ENCODE measurements at regions not wholly inside any gene's neighbourhood (a gene's known extent, or its start where the extent isn't known, plus 50 kb on each side); places are given as distances from the start of the nearest gene placed in this dataset.

GRCh38 chr7:65238785-65239184 lies 134.9 kb upstream of the ZNF92 start (continued):
- no peak for TF ChIP-seq PRDM15 (CRISPR knock-in tag; IDR thresholded peaks at IDR 0.05)
- TF ChIP-seq CREM (CRISPR knock-in tag; IDR thresholded peaks at IDR 0.05): no peak
- no peak for TF ChIP-seq ZNF232 (CRISPR knock-in tag; IDR thresholded peaks at IDR 0.05)
- no peak for TF ChIP-seq ZBTB43 (CRISPR knock-in tag; IDR thresholded peaks at IDR 0.05)
- TF ChIP-seq PRRX2 (CRISPR knock-in tag; IDR thresholded peaks at IDR 0.05): no peak
- TF ChIP-seq ATF1 (CRISPR knock-in tag; IDR thresholded peaks at IDR 0.05): no peak
- TF ChIP-seq MYBL2 (CRISPR knock-in tag; IDR thresholded peaks at IDR 0.05): no peak
- TF ChIP-seq AFF4 (CRISPR knock-in tag; IDR thresholded peaks at IDR 0.05; ENCODE audit: borderline replicate concordance): no peak
- TF ChIP-seq RELA (CRISPR knock-in tag; IDR thresholded peaks at IDR 0.05; ENCODE audit: borderline replicate concordance): no peak
- no peak for TF ChIP-seq SMAD3 (CRISPR knock-in tag; IDR thresholded peaks at IDR 0.05; ENCODE audit: borderline replicate concordance)
- no peak for TF ChIP-seq ZNF416 (CRISPR knock-in tag; IDR thresholded peaks at IDR 0.05)
- no peak for TF ChIP-seq SOX15 (CRISPR knock-in tag; IDR thresholded peaks at IDR 0.05)
- no peak for TF ChIP-seq ZBTB21 (CRISPR knock-in tag; IDR thresholded peaks at IDR 0.05; ENCODE audit: borderline replicate concordance)

GRCh38 chr7:65235586-65235985 lies 138.1 kb upstream of the ZNF92 start:
- Mint-ChIP-seq H3K27ac (no peak overlapping the region), H3K4me3 (no peak overlapping the region), H3K9me3 (no peaks in the 10 kb centered on the region), H3K27me3 (ENCODE audit: low read depth) (peaks cover 23% of the 10 kb centered on the region), H3K4me1 (peaks cover 24% of the 10 kb centered on the region), H3K36me3 (no peaks in the 10 kb centered on the region)
- TF ChIP-seq USF1 (CRISPR knock-in tag; IDR thresholded peaks at IDR 0.05) (no peak), ZNF219 (CRISPR knock-in tag; IDR thresholded peaks at IDR 0.05; ENCODE audit: borderline replicate concordance) (no peak), ZNF396 (CRISPR knock-in tag; IDR thresholded peaks at IDR 0.05; ENCODE audit: borderline replicate concordance) (no peak)
- DNase-seq (ENCODE audit: low spot score) (no peak), ATAC-seq (no peak)
- ChIA-PET CTCF (no interaction called here), POLR2A (no interaction called here)

Data from WTC11 (cell line).